Calu3 (cell line): ENCODE measurements at regions not wholly inside any gene's neighbourhood (a gene's known extent, or its start where the extent isn't known, plus 50 kb on each side); places are given as distances from the start of the nearest gene placed in this dataset.
"Not testable (repeated sequence)": the region's sequence is repeated elsewhere in the genome, so short reads cannot be mapped to it uniquely, and the experiment has no call there.

ENCODE experiments used
- BruUV-seq: library from RNA; stranded (reverse); fragments of 400-500 nt; replicated peaks from 2 replicates; lab custom pipeline; 2021; lab: Mats Ljungman, UMichigan
- CTCF ChIA-PET: fragments of 300-600 bp; sonication (Branson Sonifier 250); formaldehyde crosslinking; loops from one replicate; lab custom pipeline; 2022; ENCODE audit warnings: antibody characterized with exemption; lab: Charles Lee
- DNase-seq: peaks from one replicate; pipeline ENCODE4 v3.0.0; 2022
- H3K27ac Mint-ChIP-seq: one replicate; pipeline ENCODE4 v1.8.0; 2022; ENCODE audit warnings: mixed read lengths; ENCODE audit not compliant: unreplicated experiment
- H3K27me3 Mint-ChIP-seq: one replicate; pipeline ENCODE4 v1.8.0; 2022; ENCODE audit warnings: mixed read lengths; ENCODE audit not compliant: unreplicated experiment
- H3K36me3 Mint-ChIP-seq: one replicate; pipeline ENCODE4 v1.8.0; 2022; ENCODE audit warnings: mild to moderate bottlenecking, moderate library complexity, mixed read lengths; ENCODE audit not compliant: insufficient read depth, unreplicated experiment
- H3K4me1 Mint-ChIP-seq: one replicate; pipeline ENCODE4 v1.8.0; 2022; ENCODE audit warnings: mild to moderate bottlenecking, low read depth, mixed read lengths; ENCODE audit not compliant: unreplicated experiment
- H3K4me3 Mint-ChIP-seq: one replicate; pipeline ENCODE4 v1.8.0; 2022; ENCODE audit warnings: mild to moderate bottlenecking, low read depth, moderate library complexity, mixed read lengths; ENCODE audit not compliant: unreplicated experiment
- H3K9me3 Mint-ChIP-seq: one replicate; pipeline ENCODE4 v1.8.0; 2022; ENCODE audit warnings: low read depth, mixed read lengths; ENCODE audit not compliant: unreplicated experiment
- intact Hi-C: fragments of 100-400 bp; cut with micrococcal nuclease; formaldehyde crosslinking; loops from one replicate; pipeline ENCODE4 v1.10.0; 2022; ENCODE audit not compliant: unreplicated experiment
- TF ChIP-seq, protein P1 (sequence below): fragments of 200-600 bp; IDR thresholded peaks from one replicate; pipeline ENCODE4 v1.8.0; 2022; ENCODE audit warnings: antibody characterized with exemption; ENCODE audit not compliant: unreplicated experiment

GRCh38 chrX:65933085-65933589 lies 106.7 kb downstream of the VSIG4 start:
- Mint-ChIP-seq H3K27me3 (no peaks in the 10 kb centered on the region), H3K4me3 (no peak overlapping the region), H3K4me1 (no peaks in the 10 kb centered on the region), H3K27ac (peak overlapping the region; percentile 87), H3K36me3 (peaks cover 6% of the 10 kb centered on the region), H3K9me3 (peaks cover 9% of the 10 kb centered on the region)
- CTCF ChIA-PET = no interaction called here
- intact Hi-C loops = no loop called here
- no peak for DNase-seq
- TF ChIP-seq, protein P1, sequence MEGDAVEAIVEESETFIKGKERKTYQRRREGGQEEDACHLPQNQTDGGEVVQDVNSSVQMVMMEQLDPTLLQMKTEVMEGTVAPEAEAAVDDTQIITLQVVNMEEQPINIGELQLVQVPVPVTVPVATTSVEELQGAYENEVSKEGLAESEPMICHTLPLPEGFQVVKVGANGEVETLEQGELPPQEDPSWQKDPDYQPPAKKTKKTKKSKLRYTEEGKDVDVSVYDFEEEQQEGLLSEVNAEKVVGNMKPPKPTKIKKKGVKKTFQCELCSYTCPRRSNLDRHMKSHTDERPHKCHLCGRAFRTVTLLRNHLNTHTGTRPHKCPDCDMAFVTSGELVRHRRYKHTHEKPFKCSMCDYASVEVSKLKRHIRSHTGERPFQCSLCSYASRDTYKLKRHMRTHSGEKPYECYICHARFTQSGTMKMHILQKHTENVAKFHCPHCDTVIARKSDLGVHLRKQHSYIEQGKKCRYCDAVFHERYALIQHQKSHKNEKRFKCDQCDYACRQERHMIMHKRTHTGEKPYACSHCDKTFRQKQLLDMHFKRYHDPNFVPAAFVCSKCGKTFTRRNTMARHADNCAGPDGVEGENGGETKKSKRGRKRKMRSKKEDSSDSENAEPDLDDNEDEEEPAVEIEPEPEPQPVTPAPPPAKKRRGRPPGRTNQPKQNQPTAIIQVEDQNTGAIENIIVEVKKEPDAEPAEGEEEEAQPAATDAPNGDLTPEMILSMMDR = no peak
- BruUV-seq = no TSS peak

- TF ChIP-seq, protein P1 = no peak
- H3K36me3 Mint-ChIP-seq = peaks cover 6% of the 10 kb centered on the region
- H3K27me3 Mint-ChIP-seq = no peaks in the 10 kb centered on the region
- peaks cover 9% of the 10 kb centered on the region for H3K9me3 Mint-ChIP-seq
- peak overlapping the region; percentile 87 for H3K27ac Mint-ChIP-seq
- peak; percentile 70 for DNase-seq
- BruUV-seq = no TSS peak
- CTCF ChIA-PET = no interaction called here
- intact Hi-C loops = no loop called here
- no peaks in the 10 kb centered on the region for H3K4me1 Mint-ChIP-seq
- no peak overlapping the region for H3K4me3 Mint-ChIP-seq
Measured at GRCh38 chrX:65932173-65933084, 107.5 kb downstream of the VSIG4 start.

- no peaks in the 10 kb centered on the region for H3K27me3 Mint-ChIP-seq
- H3K9me3 Mint-ChIP-seq = peaks cover 9% of the 10 kb centered on the region
- CTCF ChIA-PET = no interaction called here
- TF ChIP-seq, protein P1 = no peak
- H3K4me1 Mint-ChIP-seq = no peaks in the 10 kb centered on the region
- no peak overlapping the region for H3K4me3 Mint-ChIP-seq
- DNase-seq = no peak
- no peak overlapping the region for H3K27ac Mint-ChIP-seq
- intact Hi-C loops = no loop called here
- no TSS peak for BruUV-seq
- H3K36me3 Mint-ChIP-seq = peaks cover 6% of the 10 kb centered on the region
Measured at GRCh38 chrX:65928522-65928921, 111.4 kb downstream of the VSIG4 start.

- H3K4me3 Mint-ChIP-seq, BruUV-seq, DNase-seq, H3K4me1 Mint-ChIP-seq, intact Hi-C loops, H3K27me3 Mint-ChIP-seq, H3K36me3 Mint-ChIP-seq, H3K27ac Mint-ChIP-seq, H3K9me3 Mint-ChIP-seq, CTCF ChIA-PET: not testable (repeated sequence)
Measured at GRCh38 chrX:65927386-65927785, 112.5 kb downstream of the VSIG4 start.
